GM18868 (cell line): ENCODE measurements at regions not wholly inside any gene's neighbourhood (a gene's known extent, or its start where the extent isn't known, plus 50 kb on each side); places are given as distances from the start of the nearest gene placed in this dataset.

ENCODE experiments used
- ATAC-seq: cut with Tn5 transposase; IDR thresholded peaks from one replicate; pipeline ENCODE4 v1.9.1; 2021; ENCODE audit warnings: mild to moderate bottlenecking, moderate library complexity; ENCODE audit not compliant: unreplicated experiment

DNA sequence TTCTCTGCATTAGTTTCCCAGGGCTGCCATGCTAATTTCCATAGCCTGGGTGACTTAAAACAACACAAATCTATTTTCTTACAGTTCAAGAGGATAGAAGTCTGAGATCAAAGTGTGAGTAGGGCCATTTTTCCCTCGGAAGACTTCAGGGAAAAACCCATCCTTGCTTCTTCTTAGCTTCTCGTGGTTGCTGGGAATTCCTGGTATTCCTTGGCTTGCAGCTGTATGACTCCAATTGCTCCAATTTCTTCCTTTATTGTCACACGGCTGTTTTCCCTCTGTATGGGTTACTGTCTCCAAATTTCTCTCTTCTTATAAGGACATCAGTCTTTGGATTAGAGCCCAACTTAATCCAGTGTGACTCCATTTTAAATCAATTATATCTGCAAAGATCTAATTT is 128.4 kb upstream of the JAG1 start:
- ATAC-seq: no peak

- no peak for ATAC-seq
These were observed 132.0 kb upstream of the JAG1 start for GRCh38 chr20:10805764-10806163.

GRCh38 chr20:10806539-10806938 is 132.7 kb upstream of the JAG1 start:
- no peak for ATAC-seq

DNA sequence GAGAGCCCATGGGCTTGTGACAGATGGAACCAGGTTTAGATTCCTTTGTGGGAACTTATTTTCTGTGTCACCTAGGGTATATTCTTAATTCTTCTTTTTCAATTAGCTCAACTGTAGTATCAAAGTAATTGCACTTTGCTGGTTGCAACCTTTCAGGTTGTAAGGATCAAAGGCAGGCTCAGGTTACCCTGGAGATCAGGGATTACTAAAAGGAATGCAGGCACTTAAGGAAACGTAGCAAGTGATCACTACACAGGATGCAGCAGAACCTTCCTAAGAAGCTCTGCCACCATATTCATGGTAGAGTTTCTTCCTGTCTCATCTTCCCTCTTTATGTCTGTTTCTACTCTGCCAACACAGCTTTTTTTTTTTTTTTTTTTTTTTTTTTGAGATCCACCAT is 133.2 kb upstream of the JAG1 start:
- no peak for ATAC-seq

DNA sequence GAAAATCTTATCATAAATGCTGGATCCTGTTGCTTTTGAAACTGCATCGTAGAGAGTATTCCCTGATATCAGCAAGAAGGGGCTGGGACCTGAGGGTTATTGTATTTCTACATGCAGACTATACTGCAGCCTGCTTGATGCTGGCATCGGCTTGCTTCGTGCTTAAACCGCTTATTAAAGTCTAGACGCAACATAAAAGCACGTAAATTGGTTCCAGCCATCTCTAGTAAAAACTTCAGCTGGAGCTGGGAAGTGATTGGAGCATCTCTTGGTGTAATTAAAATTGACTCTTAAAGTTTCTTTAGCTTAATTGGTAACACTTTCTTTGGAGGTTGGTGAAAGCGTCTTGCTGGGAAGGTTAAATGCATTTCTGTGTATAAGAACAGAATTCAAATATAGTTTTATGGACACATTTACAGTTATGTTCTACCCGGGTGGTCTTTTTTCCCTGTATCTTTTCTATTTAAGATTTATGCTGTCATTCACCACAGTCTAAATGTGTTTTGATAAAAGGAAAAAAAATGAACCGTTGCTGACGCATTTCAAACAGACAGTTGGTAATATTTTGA is 139.0 kb upstream of the JAG1 start:
- ATAC-seq: no peak

DNA sequence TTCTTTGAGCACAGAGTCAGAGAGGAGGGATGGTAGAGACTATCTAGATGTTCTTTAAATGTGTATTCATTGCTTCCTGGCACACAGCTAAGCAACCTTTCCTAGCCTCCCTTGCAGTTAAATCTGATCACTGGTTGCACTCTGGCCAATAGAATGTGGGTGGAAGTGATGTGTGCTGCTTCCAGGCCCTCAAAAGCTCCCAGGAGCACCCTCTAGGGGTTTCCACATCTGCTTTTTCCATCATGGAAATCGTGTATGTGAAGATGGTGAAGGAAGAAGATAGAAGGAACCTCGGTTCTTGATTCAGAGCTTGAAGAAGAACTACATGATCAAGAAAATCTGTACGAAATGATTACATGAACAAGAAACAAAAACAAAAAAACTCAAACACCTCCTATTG is 149.8 kb upstream of the JAG1 start:
- no peak for ATAC-seq

DNA sequence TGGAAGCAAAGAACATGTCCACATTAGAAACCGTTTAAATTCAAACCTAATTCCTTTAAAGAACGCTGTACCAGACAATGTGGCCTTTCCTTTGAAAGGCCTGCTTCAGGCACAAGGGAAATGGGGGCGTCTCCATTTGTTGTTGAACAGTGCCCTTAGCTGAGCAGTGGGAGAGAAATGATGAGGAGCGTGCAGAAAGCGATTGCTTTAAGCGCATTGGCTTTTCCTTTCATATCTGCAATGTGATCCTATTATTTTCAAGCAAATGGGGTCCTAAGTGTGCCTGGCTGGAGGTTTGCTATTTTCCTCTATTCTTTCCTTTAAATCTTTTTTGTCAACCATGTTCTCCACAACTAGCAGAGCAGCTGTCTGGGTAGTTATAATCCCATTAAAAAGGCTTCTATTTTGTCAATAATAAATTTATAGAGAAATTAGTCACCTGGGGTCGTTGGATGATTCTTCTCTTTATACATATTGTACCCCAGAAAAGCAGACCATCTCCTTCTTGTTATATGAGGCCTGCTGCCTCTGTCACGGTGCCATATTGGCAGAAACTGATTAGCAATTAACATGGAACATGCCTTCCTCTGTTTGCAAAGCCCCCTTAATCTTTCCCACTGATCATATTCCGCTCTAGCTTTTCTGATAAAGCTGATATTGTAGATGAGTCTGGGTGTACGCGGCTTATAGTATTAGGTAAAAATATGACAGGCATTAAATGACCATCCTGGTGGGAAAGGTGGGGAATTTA is 151.1 kb upstream of the JAG1 start:
- ATAC-seq: no peak

DNA sequence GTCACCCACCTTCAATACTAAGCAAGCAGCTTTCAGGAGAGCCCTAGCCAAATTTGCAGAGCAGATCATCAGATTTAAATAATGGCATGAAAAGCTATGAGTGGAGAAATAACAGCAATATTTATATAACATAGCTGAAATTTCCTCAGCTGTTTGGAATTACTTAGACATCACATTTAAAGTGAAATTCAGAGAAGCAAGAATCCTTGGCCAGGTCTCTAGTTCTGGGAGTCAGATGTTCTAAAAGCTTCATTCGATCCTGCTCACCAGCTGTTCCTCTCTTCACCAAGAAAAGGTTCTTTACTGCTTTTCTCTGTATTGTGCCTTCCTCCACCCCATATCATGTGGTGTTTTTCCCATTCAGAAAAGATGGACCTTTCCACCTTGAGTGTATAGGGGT is 152.3 kb upstream of the JAG1 start:
- no peak for ATAC-seq

DNA sequence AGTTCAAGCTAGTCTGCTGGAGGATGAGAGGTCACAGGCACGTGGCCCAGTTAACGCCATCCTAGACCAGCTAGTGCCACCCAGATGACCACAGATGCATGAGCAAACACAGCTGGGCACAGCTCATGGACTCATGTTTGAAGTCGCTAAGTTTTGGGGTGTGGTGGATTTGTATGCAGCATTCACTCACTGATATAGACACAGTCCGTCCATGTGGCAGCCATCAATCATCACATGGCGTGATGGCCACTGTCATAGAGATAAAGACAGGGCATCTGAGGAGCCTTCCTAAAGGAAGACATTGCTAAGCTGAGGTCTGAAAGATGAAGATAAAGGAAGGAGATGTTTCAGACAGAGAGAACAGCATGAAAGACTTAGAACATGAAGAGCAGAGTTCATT is 154.4 kb upstream of the JAG1 start:
- ATAC-seq: no peak

GRCh38 chr20:10832141-10832540 is 158.3 kb upstream of the JAG1 start:
- ATAC-seq: no peak

- no peak for ATAC-seq
These were observed 164.1 kb upstream of the JAG1 start for GRCh38 chr20:10837901-10838300.

DNA sequence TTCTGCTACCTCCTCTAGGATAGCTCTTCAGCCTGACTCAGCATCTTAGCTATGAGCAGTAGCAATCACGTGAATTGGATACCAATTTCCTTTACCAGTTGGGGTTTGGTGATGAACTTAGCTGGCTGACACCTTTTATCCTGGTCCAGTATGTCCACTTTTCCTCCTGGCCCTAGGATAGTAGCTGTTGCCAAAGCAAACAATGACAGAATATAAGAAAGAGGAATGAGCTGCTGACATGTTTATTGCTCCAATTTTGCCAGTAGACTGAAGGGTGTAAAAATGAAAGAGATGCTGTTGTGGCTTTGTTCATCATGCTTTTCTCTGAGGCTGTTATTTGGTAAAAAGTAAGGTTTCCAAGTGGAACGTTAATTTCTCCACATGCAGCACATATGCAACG is 168.3 kb upstream of the JAG1 start:
- ATAC-seq: no peak

- ATAC-seq: no peak
These were observed 169.4 kb upstream of the JAG1 start for GRCh38 chr20:10843146-10843711.

DNA sequence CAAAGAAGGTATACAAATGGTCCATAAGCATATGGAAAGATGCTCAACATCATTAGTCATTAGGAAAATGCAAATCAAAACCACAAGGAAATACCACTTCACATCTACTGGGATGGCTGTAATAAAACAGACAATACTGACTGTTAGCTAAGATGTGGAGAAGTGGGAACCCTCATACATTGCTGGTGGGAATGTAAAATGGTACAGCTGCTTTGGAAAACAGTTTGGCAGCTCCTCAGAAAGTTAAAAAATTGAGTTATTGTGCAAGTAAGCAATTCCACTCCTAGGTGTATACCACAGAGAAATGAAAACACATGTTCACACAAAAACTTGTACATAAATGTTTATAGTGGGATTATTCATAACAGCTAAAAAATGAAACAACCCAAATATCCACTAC is 173.0 kb upstream of the JAG1 start:
- ATAC-seq: no peak

- ATAC-seq: peak; percentile 90
These were observed 175.1 kb upstream of the JAG1 start for GRCh38 chr20:10848810-10849370.

DNA sequence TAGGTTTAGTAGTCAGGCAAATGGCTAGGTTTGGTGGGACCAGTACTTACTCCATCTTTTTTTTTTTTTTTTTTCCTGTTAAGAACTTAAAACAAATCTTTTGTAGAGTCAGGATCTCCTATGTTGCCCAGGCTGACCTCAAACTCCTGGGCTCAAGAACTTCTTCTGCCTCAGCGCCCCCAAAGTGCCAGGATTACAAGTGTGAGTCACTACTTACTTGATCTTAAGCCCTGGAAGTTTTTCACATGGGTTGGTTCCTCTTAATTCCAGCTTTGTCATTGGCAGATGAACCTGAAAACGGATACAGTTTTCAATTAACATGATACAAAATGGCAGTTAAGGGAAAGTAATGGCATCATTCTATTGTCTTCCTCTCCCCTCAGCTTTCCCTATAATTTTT is 179.4 kb upstream of the JAG1 start:
- no peak for ATAC-seq

DNA sequence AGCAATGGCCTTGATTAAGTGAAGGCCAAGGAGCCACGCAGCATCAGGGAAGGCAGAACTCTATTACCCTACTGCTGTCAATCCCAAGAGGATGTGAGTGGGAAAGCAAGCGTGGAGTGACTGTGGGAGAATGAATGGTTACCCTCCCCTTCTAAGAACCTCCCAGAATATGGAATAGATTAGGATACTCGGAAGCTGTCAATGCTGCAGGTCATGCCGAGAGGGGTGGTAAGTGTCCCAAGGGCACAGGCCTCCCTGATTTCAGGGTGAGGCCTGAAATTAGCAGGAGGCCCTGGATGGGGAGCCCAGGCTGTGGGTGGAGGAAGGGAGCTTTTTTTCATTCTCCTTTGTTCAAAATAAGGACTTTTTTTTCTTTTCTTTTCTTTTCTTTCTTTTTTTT is 179.9 kb upstream of the JAG1 start:
- no peak for ATAC-seq

- no peak for ATAC-seq
These were observed 181.2 kb upstream of the JAG1 start for GRCh38 chr20:10854976-10855375.

GRCh38 chr20:10855778-10856177 is 182.0 kb upstream of the JAG1 start:
- ATAC-seq: no peak

DNA sequence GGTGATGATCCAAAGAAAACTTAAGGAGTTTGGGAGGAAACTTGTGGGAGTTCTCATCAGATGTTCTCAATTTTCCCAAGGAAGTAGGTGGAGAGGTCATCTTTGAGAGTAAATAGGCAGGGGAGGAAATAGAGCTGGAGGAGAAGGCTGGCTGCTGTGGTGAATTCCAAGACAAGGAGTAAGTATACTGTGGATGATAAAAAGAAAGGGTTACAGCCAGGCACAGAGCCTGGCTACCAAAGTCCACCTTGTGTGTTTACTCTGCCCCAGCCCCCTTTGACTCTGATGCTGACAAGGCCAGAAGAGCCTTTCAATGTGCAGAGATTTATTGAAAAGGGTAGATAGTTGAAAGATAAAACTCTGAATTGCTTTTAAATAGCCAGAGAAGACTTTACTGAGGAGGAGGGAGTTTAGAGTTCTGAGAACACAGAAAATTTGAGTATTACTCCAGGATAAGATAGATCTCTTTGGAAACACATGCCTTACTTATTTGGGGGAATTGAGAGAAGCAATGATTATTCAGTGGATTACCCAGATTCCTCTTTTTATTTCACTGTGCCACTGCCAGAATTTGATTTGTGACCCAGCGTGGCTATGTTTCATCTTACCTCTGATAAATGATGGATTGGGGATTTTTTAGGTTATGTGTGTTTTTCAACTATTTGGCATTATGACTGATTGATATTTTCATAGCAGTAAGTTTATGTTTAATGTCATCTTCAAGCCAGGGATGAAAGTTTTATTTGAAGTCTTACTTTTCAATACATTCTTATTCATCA is 182.6 kb upstream of the JAG1 start:
- no peak for ATAC-seq

DNA sequence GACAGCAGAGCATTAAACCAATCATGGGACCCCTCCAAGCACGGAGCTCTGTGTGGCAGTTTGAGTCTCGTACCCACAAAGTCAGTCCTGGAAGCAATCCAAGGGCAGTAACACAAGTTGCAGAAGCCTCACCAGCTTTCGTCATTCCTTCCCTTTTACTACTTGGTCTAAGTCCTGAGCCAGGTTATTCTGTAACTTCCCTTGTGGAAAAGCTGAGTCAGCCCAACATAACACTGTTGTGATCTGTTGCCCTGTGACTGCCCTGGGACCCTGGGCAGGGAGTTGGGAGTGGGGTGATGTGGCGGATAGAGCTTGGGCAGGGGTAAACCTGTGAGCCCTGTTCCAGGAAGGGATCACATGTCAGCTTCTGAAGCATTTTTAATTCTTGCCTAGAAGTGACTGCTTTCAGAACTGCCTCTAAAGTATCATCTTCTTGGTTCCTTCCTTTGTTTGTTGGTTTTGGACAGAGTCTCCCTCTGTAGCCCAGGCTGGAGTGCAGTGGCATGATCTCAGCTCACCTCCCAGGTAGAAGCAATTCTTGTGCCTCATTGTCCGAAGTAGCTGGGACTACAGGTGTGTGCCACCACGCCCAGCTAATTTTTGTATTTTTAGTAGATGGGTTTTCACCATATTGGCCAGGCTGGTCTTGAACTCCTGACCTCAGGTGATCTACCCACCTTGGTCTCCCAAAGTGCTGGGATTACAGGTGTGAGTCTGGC is 183.7 kb upstream of the JAG1 start:
- ATAC-seq: no peak
